ENCODE measurements at regions not wholly inside any gene's neighbourhood (a gene's known extent, or its start where the extent isn't known, plus 50 kb on each side); places are given as distances from the start of the nearest gene placed in this dataset.

- no peak for DNase-seq (ENCODE audit: extremely low read depth, low read depth)
- H3K4me3 ChIP-seq (replicated peaks; ENCODE audit: low read depth, low read length) = no peak overlapping the region
- TF ChIP-seq CTCF (IDR thresholded peaks at IDR 0.05; ENCODE audit: low read depth, low read length, missing control alignments) = no peak
Measured at GRCh38 chr2:147181351-147182029, 663.3 kb upstream of the ACVR2A start.

DNA sequence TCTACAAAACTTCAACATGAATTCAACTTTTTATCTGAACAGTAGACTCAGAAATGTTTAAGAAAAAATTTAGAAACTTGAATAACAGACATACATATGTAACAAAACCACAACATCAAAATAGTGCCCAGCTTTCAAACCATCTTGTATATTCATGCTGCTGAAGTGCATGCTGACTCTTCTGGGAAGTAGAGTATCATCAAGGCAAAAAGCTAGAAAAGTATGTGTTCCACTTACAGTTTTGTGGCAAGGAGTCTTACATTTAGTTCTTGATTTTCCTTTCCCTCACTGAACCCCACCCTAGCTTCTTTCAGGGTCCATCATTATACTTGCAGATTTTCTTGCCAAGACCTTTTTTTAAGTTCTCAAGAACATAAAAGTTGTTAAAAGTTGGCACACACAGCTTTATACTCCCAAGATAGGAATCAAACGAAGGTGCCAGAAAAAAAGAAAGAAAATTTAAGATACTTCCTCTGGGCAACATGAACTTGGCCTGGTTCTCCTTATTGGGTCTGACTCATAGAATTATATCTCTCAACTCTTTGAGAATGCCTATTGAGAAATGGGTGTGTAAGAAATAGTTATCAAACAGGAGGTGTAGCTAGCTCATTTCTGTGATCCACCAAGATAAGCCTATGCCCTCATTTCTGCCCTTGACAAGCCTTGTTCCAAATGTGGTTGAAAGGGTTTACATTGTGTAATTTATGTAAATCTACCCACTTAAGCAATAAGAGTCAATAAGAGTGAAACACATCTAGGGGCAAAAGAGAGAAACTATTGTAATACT, 667.6 kb upstream of the ACVR2A start:
- DNase-seq (ENCODE audit: extremely low read depth, low read depth) = no peak
- H3K4me3 ChIP-seq (replicated peaks; ENCODE audit: low read depth, low read length) = no peak overlapping the region
- no peak for TF ChIP-seq CTCF (IDR thresholded peaks at IDR 0.05; ENCODE audit: low read depth, low read length, missing control alignments)

DNA sequence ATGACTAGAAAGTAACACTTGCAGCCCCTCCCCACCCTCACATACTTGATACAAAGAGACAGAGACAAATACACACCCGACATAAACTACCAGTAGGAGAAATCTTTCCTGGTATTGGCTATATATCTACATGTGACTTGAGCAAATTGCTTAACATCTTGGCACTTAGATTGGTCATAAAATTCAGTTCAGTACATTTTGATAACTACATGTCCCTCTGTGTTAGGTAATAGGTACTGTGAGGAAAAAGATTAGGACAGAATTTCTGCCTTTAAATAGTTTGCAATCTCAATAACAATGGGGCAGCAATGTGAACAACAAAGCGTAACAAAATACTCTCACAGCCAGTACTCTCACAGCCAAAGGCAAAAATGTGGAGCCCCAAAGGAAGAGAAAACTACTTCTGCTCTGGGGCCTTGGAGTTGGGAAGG, 670.0 kb upstream of the ACVR2A start:
- no peak for TF ChIP-seq CTCF (IDR thresholded peaks at IDR 0.05; ENCODE audit: low read depth, low read length, missing control alignments)
- no peak overlapping the region for H3K4me3 ChIP-seq (replicated peaks; ENCODE audit: low read depth, low read length)
- DNase-seq (ENCODE audit: extremely low read depth, low read depth) = no peak

DNA sequence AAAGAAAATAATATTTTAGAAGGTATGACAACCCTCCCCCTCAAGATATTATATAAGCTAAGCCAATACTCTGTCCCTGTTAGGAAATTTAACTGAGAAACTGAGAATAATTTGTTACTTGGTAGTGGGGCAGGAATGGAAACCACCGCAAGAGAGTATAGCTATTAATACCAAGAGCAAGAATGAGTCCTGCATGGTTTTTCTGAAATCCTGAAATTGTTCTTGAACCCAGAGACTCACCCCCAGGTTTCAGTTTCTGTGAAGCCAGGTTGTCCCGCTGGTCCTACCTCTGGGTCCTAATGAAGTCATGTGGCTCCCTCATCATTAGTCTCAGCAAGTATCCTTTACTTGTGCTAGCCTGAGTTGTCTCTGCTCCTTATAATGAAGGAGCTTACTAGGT, 671.0 kb upstream of the ACVR2A start:
- DNase-seq (ENCODE audit: extremely low read depth, low read depth) = no peak
- TF ChIP-seq CTCF (IDR thresholded peaks at IDR 0.05; ENCODE audit: low read depth, low read length, missing control alignments) = no peak
- no peak overlapping the region for H3K4me3 ChIP-seq (replicated peaks; ENCODE audit: low read depth, low read length)

DNA sequence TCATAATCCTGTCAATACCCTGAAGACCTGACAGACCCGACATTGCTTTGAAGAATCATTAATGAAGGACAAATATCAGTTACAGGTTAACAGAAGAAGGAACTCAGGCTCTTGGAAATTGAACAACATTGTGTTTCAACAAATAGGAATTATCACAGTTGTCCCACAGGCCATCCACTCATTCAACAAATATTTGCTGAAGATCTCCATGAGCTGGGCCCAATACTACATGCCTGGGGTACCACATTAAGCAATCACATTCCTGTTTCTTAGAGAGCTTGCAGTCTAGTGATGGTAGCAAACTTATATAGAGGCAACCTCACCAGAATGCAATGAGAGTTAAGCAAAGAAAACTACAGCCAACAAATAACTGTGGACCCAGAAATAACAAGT, 671.6 kb upstream of the ACVR2A start:
- no peak for TF ChIP-seq CTCF (IDR thresholded peaks at IDR 0.05; ENCODE audit: low read depth, low read length, missing control alignments)
- no peak for DNase-seq (ENCODE audit: extremely low read depth, low read depth)
- no peak overlapping the region for H3K4me3 ChIP-seq (replicated peaks; ENCODE audit: low read depth, low read length)

DNA sequence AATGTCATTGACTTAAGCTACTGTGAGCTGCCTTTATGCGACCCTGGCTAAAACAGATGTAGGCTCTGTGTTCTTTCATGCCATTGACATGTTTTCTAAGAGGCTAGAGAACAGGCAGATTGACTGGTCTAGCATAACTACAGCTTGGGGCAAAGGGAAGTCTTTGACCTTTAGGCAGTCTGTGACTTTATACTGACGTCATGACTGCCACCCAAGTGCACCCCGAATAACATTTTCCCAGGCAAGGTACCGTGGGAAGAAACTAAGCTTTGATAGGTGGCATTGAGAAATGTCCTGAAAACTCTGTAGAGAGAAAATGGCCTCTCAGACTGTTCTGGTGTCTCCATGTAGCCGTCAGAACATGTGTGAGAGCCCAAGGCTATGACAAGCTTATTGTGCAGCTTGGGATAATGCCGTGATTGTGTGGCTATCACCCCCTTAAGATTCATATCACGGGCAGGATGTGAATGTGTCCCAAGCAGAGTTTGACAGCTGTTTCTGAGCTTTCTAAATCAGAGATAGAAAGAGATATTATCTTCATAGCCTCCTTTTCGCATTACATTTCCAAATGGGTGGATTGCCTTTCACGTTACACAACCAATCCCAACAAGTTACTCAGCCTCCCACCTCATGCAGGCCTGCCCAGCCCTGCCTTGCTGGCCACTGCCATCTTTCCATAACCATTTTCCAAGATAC, 672.2 kb upstream of the ACVR2A start:
- DNase-seq (ENCODE audit: extremely low read depth, low read depth) = no peak
- no peak for TF ChIP-seq CTCF (IDR thresholded peaks at IDR 0.05; ENCODE audit: low read depth, low read length, missing control alignments)
- no peak overlapping the region for H3K4me3 ChIP-seq (replicated peaks; ENCODE audit: low read depth, low read length)

Measured in HFF-Myc (cell line).